ENCODE measurements at regions not wholly inside any gene's neighbourhood (a gene's known extent, or its start where the extent isn't known, plus 50 kb on each side); places are given as distances from the start of the nearest gene placed in this dataset.

GRCh38 chr2:71785516-71785981 is 332.2 kb downstream of the DYSF start:
- Mint-ChIP-seq H3K36me3 (ENCODE audit: low read depth) (no peaks in the 10 kb centered on the region), H3K27ac (no peak overlapping the region), H3K9me3 (no peaks in the 10 kb centered on the region), H3K27me3 (no peaks in the 10 kb centered on the region), H3K4me3 (no peak overlapping the region), H3K4me1 (no peaks in the 10 kb centered on the region)
- ATAC-seq: no peak
- no peak for DNase-seq

- Mint-ChIP-seq H3K27me3 (peaks cover 2% of the 10 kb centered on the region), H3K9me3 (no peaks in the 10 kb centered on the region), H3K4me1 (no peaks in the 10 kb centered on the region), H3K36me3 (ENCODE audit: low read depth) (no peaks in the 10 kb centered on the region), H3K4me3 (no peak overlapping the region), H3K27ac (no peak overlapping the region)
- ATAC-seq (no peak), DNase-seq (no peak)
Observed at GRCh38 chr2:71784734-71785511, 331.6 kb downstream of the DYSF start.

GRCh38 chr2:71783815-71784214 is 330.5 kb downstream of the DYSF start:
- DNase-seq: no peak
- Mint-ChIP-seq H3K36me3 (ENCODE audit: low read depth) (no peaks in the 10 kb centered on the region), H3K4me3 (no peak overlapping the region), H3K27me3 (peaks cover 2% of the 10 kb centered on the region), H3K4me1 (no peaks in the 10 kb centered on the region), H3K9me3 (no peaks in the 10 kb centered on the region), H3K27ac (no peak overlapping the region)
- ATAC-seq: no peak

GRCh38 chr2:71783215-71783614 is 329.9 kb downstream of the DYSF start:
- Mint-ChIP-seq H3K27ac (no peak overlapping the region), H3K36me3 (ENCODE audit: low read depth) (no peaks in the 10 kb centered on the region)

GRCh38 chr2:71782323-71782722 is 329.0 kb downstream of the DYSF start:
- ATAC-seq (no peak), DNase-seq (no peak)

More at GRCh38 chr2:71783215-71783614, 329.9 kb downstream of the DYSF start:
- ATAC-seq (no peak), DNase-seq (no peak)
- peaks cover 2% of the 10 kb centered on the region for H3K27me3 Mint-ChIP-seq
- no peak overlapping the region for H3K4me3 Mint-ChIP-seq
- no peaks in the 10 kb centered on the region for H3K4me1 Mint-ChIP-seq
- H3K9me3 Mint-ChIP-seq: no peaks in the 10 kb centered on the region

GRCh38 chr2:71781695-71782228 is 328.4 kb downstream of the DYSF start:
- Mint-ChIP-seq H3K4me3 (no peak overlapping the region), H3K36me3 (ENCODE audit: low read depth) (no peaks in the 10 kb centered on the region), H3K27ac (no peak overlapping the region), H3K27me3 (peaks cover 2% of the 10 kb centered on the region), H3K9me3 (no peaks in the 10 kb centered on the region), H3K4me1 (no peaks in the 10 kb centered on the region)
- ATAC-seq: no peak
- DNase-seq: no peak

More at GRCh38 chr2:71782323-71782722, 329.0 kb downstream of the DYSF start:
- Mint-ChIP-seq H3K27ac (no peak overlapping the region), H3K36me3 (ENCODE audit: low read depth) (no peaks in the 10 kb centered on the region), H3K9me3 (no peaks in the 10 kb centered on the region), H3K4me3 (no peak overlapping the region), H3K27me3 (peaks cover 2% of the 10 kb centered on the region), H3K4me1 (no peaks in the 10 kb centered on the region)

GRCh38 chr2:71780162-71780561 is 326.8 kb downstream of the DYSF start:
- no peak for ATAC-seq
- H3K36me3 Mint-ChIP-seq (ENCODE audit: low read depth): no peaks in the 10 kb centered on the region
- DNase-seq: no peak

GRCh38 chr2:71779774-71780105 is 326.4 kb downstream of the DYSF start:
- no peaks in the 10 kb centered on the region for H3K9me3 Mint-ChIP-seq
- H3K4me3 Mint-ChIP-seq: no peak overlapping the region
- H3K4me1 Mint-ChIP-seq: no peaks in the 10 kb centered on the region
- H3K27ac Mint-ChIP-seq: no peak overlapping the region
- DNase-seq (no peak), ATAC-seq (no peak)
- peaks cover 3% of the 10 kb centered on the region for H3K27me3 Mint-ChIP-seq
- no peaks in the 10 kb centered on the region for H3K36me3 Mint-ChIP-seq (ENCODE audit: low read depth)

More at GRCh38 chr2:71780162-71780561, 326.8 kb downstream of the DYSF start:
- Mint-ChIP-seq H3K9me3 (no peaks in the 10 kb centered on the region), H3K27ac (no peak overlapping the region), H3K4me3 (no peak overlapping the region), H3K27me3 (peaks cover 3% of the 10 kb centered on the region), H3K4me1 (no peaks in the 10 kb centered on the region)

- ATAC-seq: no peak
- H3K9me3 Mint-ChIP-seq: no peaks in the 10 kb centered on the region
- H3K36me3 Mint-ChIP-seq (ENCODE audit: low read depth): no peaks in the 10 kb centered on the region
- no peak for DNase-seq
- H3K4me3 Mint-ChIP-seq: no peak overlapping the region
- H3K27ac Mint-ChIP-seq: no peak overlapping the region
- H3K4me1 Mint-ChIP-seq: no peaks in the 10 kb centered on the region
- H3K27me3 Mint-ChIP-seq: peaks cover 3% of the 10 kb centered on the region
Observed at GRCh38 chr2:71778936-71779773, 325.8 kb downstream of the DYSF start.

GRCh38 chr2:71778514-71778913 is 325.2 kb downstream of the DYSF start:
- ATAC-seq: no peak
- H3K4me3 Mint-ChIP-seq: no peak overlapping the region
- H3K36me3 Mint-ChIP-seq (ENCODE audit: low read depth): no peaks in the 10 kb centered on the region
- no peak for DNase-seq
- no peak overlapping the region for H3K27ac Mint-ChIP-seq
- no peaks in the 10 kb centered on the region for H3K9me3 Mint-ChIP-seq
- H3K27me3 Mint-ChIP-seq: peaks cover 3% of the 10 kb centered on the region
- no peaks in the 10 kb centered on the region for H3K4me1 Mint-ChIP-seq

- Mint-ChIP-seq H3K9me3 (no peaks in the 10 kb centered on the region), H3K4me1 (no peaks in the 10 kb centered on the region), H3K4me3 (no peak overlapping the region), H3K27ac (no peak overlapping the region), H3K27me3 (peaks cover 3% of the 10 kb centered on the region), H3K36me3 (ENCODE audit: low read depth) (no peaks in the 10 kb centered on the region)
- ATAC-seq (no peak), DNase-seq (no peak)
Observed at GRCh38 chr2:71777946-71778345, 324.6 kb downstream of the DYSF start.

- no peaks in the 10 kb centered on the region for H3K4me1 Mint-ChIP-seq
- H3K36me3 Mint-ChIP-seq (ENCODE audit: low read depth): no peaks in the 10 kb centered on the region
- DNase-seq (no peak), ATAC-seq (no peak)
- H3K9me3 Mint-ChIP-seq: no peaks in the 10 kb centered on the region
- no peak overlapping the region for H3K27ac Mint-ChIP-seq
- H3K27me3 Mint-ChIP-seq: peaks cover 3% of the 10 kb centered on the region
- H3K4me3 Mint-ChIP-seq: no peak overlapping the region
Observed at GRCh38 chr2:71776227-71776626, 322.9 kb downstream of the DYSF start.

- DNase-seq: no peak
- no peak overlapping the region for H3K27ac Mint-ChIP-seq
- ATAC-seq: no peak
- no peaks in the 10 kb centered on the region for H3K4me1 Mint-ChIP-seq
- no peaks in the 10 kb centered on the region for H3K36me3 Mint-ChIP-seq (ENCODE audit: low read depth)
- peaks cover 1% of the 10 kb centered on the region for H3K27me3 Mint-ChIP-seq
- H3K9me3 Mint-ChIP-seq: peaks cover 6% of the 10 kb centered on the region
- H3K4me3 Mint-ChIP-seq: no peak overlapping the region
Observed at GRCh38 chr2:71773218-71773617, 319.9 kb downstream of the DYSF start.

GRCh38 chr2:71772510-71773172 is 319.3 kb downstream of the DYSF start:
- no peak overlapping the region for H3K27ac Mint-ChIP-seq
- ATAC-seq (no peak), DNase-seq (no peak)
- H3K4me3 Mint-ChIP-seq: no peak overlapping the region
- no peaks in the 10 kb centered on the region for H3K4me1 Mint-ChIP-seq
- peaks cover 6% of the 10 kb centered on the region for H3K9me3 Mint-ChIP-seq
- peaks cover 1% of the 10 kb centered on the region for H3K27me3 Mint-ChIP-seq
- H3K36me3 Mint-ChIP-seq (ENCODE audit: low read depth): no peaks in the 10 kb centered on the region

All from activated naive CD8-positive, alpha-beta T cell treated with anti-CD3 and anti-CD28 coated beads, Interleukin-2, amount 50 U/mL, for 24 hours (primary cell).